NCI-H526 treated with DMSO at 0.1 percent for 48 hours (cell line): ENCODE measurements at regions not wholly inside any gene's neighbourhood (a gene's known extent, or its start where the extent isn't known, plus 50 kb on each side); places are given as distances from the start of the nearest gene placed in this dataset.
A peak's percentile ranks its signal among the peaks of the same experiment; 100 is the strongest.
"Not testable (repeated sequence)": the region's sequence is repeated elsewhere in the genome, so short reads cannot be mapped to it uniquely, and the experiment has no call there.

Experiments used
- DNase-seq: peaks from one replicate; lab custom pipeline; 2025; lab: John Stamatoyannopoulos, UW

GRCh38 chr10:123221418-123221817, 67.2 kb downstream of the BUB3 start:
- no peak for DNase-seq

- no peak for DNase-seq
These were observed 68.6 kb downstream of the BUB3 start for GRCh38 chr10:123222832-123223231.

- DNase-seq, result no peak
These were observed 73.5 kb downstream of the BUB3 start for GRCh38 chr10:123227706-123228105.

GRCh38 chr10:123229927-123230630, 75.9 kb downstream of the BUB3 start:
- DNase-seq, result no peak

GRCh38 chr10:123232879-123233278, 78.7 kb downstream of the BUB3 start:
- not testable (repeated sequence) for DNase-seq

GRCh38 chr10:123235014-123235413, 80.8 kb downstream of the BUB3 start:
- not testable (repeated sequence) for DNase-seq

GRCh38 chr10:123236126-123236525, 81.9 kb downstream of the BUB3 start:
- no peak for DNase-seq

- DNase-seq, result no peak
These were observed 86.0 kb downstream of the BUB3 start for GRCh38 chr10:123240250-123240649.

GRCh38 chr10:123240776-123241175, 86.6 kb downstream of the BUB3 start:
- no peak for DNase-seq

- no peak for DNase-seq
These were observed 87.4 kb downstream of the BUB3 start for GRCh38 chr10:123241391-123242141.

GRCh38 chr10:123244747-123245146, 90.5 kb downstream of the BUB3 start:
- no peak for DNase-seq

- DNase-seq, result no peak
These were observed 91.1 kb downstream of the BUB3 start for GRCh38 chr10:123245264-123245663.

GRCh38 chr10:123249894-123250293, 95.7 kb downstream of the BUB3 start:
- no peak for DNase-seq

- peak; percentile 21 for DNase-seq
These were observed 96.4 kb downstream of the BUB3 start for GRCh38 chr10:123250640-123251039.

GRCh38 chr10:123252779-123253178, 98.6 kb downstream of the BUB3 start:
- DNase-seq, result no peak

- DNase-seq, result not testable (repeated sequence)
These were observed 100.1 kb downstream of the BUB3 start for GRCh38 chr10:123254343-123254742.

GRCh38 chr10:123257904-123258456, 103.8 kb downstream of the BUB3 start:
- no peak for DNase-seq

GRCh38 chr10:123259081-123259480, 104.9 kb downstream of the BUB3 start:
- no peak for DNase-seq

GRCh38 chr10:123259791-123260190, 105.6 kb downstream of the BUB3 start:
- no peak for DNase-seq

GRCh38 chr10:123262456-123262855, 108.3 kb downstream of the BUB3 start:
- no peak for DNase-seq

- no peak for DNase-seq
These were observed 112.8 kb downstream of the BUB3 start for GRCh38 chr10:123266971-123267370.

GRCh38 chr10:123269017-123269552, 114.9 kb downstream of the BUB3 start:
- DNase-seq, result no peak

GRCh38 chr10:123269675-123270074, 115.5 kb downstream of the BUB3 start:
- DNase-seq, result no peak
